Natural killer cell (primary cell): ENCODE measurements at regions not wholly inside any gene's neighbourhood (a gene's known extent, or its start where the extent isn't known, plus 50 kb on each side); places are given as distances from the start of the nearest gene placed in this dataset.

ENCODE experiments used
- ATAC-seq, 3 donors: fragments of 150-1000 bp in 2 of 3; fragments of 200-7000 bp in 1 of 3; cut with Tn5 transposase; 1 replicate in 1 of 3; 2 replicates in 2 of 3; pipeline ENCODE4 v1.10.0; 2021; ENCODE audit warnings: mild to moderate bottlenecking in 2 of 3, moderate library complexity in 2 of 3
- DNase-seq, 2 donors: peaks; one replicate each; pipeline versions ENCODE4 v3.0.0 to v3.0.0-alpha.2; 2013 to 2021; ENCODE audit warnings: mixed read lengths in 1 of 2
- H3K27ac ChIP-seq: one replicate; pipeline ENCODE4 v1.5.1; 2013; ENCODE audit warnings: mild to moderate bottlenecking, low read length
- H3K27me3 ChIP-seq: one replicate; pipeline ENCODE4 v1.6.1; 2013; ENCODE audit warnings: low read length; ENCODE audit not compliant: control insufficient read depth, insufficient read depth
- H3K36me3 ChIP-seq: one replicate; pipeline ENCODE4 v1.6.1; 2013; ENCODE audit warnings: low read length; ENCODE audit not compliant: control insufficient read depth, insufficient read depth
- H3K4me1 ChIP-seq: one replicate; pipeline ENCODE4 v1.6.1; 2013; ENCODE audit warnings: low read length; ENCODE audit not compliant: control insufficient read depth, insufficient read depth
- H3K4me3 ChIP-seq: one replicate; pipeline ENCODE4 v1.5.1; 2013; ENCODE audit warnings: low read length
- H3K9me3 ChIP-seq: one replicate; pipeline ENCODE4 v1.6.1; 2013; ENCODE audit warnings: low read length; ENCODE audit not compliant: control insufficient read depth, insufficient read depth
- H3K27ac Mint-ChIP-seq, 2 donors: one replicate each; pipeline ENCODE4 v1.8.0; 2022; ENCODE audit warnings: mild to moderate bottlenecking in 2 of 2, mixed read lengths in 2 of 2, moderate library complexity in 1 of 2
- H3K27me3 Mint-ChIP-seq, 2 donors: one replicate each; pipeline ENCODE4 v1.8.0; 2022; ENCODE audit warnings: low read depth in 2 of 2, mixed read lengths in 2 of 2
- H3K36me3 Mint-ChIP-seq: one replicate; pipeline ENCODE4 v1.8.0; 2022; ENCODE audit warnings: mixed read lengths
- H3K4me1 Mint-ChIP-seq, 2 donors: one replicate each; pipeline ENCODE4 v1.8.0; 2022; ENCODE audit warnings: mixed read lengths in 2 of 2
- H3K4me3 Mint-ChIP-seq: one replicate; pipeline ENCODE4 v1.8.0; 2022; ENCODE audit warnings: mild to moderate bottlenecking, moderate library complexity, mixed read lengths
- H3K9me3 Mint-ChIP-seq, 2 donors: one replicate each; pipeline ENCODE4 v1.8.0; 2022; ENCODE audit warnings: mixed read lengths in 2 of 2
- WGBS: methylation state at CpG from one replicate; pipeline ENCODE4 v1.1.7; 2013; ENCODE audit warnings: missing lambda C conversion rate; ENCODE audit not compliant: insufficient coverage; 5-methylcytosine and 5-hydroxymethylcytosine counted together
- intact Hi-C: fragments of 100-400 bp; cut with micrococcal nuclease; formaldehyde crosslinking; loops from one replicate; pipeline ENCODE4 v1.14.2; 2022
- TF ChIP-seq, protein P1 (sequence below): fragments of 200-600 bp; IDR thresholded peaks from one replicate; pipeline ENCODE4 v1.8.0; 2022; ENCODE audit warnings: antibody characterized with exemption

DNA sequence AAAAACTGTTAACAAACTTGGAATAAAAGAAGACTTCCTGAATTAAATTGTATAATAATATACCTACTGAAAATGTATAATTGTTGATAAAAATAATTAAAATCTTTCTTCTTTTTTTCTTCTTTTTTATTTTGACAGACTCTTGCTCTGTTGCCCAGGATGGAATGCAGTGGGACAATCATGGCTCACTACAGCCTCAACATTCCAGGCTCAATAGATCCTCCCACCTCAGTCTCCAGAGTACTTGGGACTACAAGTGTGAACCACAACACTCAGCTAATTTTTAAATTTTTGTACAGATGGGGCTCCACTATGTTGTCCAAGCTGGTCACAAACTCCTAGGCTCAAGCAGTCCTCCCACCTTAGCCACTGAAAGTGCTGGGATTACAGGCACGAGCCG lies 1063.8 kb upstream of the CNTN5 start:
- Mint-ChIP-seq H3K36me3 (no peaks in the 10 kb centered on the region), H3K9me3 (peaks cover 13 to 35% of the 10 kb centered on the region in 2 donors), H3K4me1 (no peaks in the 10 kb centered on the region), H3K27me3 (no peaks in the 10 kb centered on the region), H3K27ac (no peak overlapping the region), H3K4me3 (no peak overlapping the region)
- no peaks in the 10 kb centered on the region for H3K9me3 ChIP-seq
- DNase-seq, result no peak
- ATAC-seq, result no peak
- no peak overlapping the region for H3K4me3 ChIP-seq
- TF ChIP-seq, protein P1, sequence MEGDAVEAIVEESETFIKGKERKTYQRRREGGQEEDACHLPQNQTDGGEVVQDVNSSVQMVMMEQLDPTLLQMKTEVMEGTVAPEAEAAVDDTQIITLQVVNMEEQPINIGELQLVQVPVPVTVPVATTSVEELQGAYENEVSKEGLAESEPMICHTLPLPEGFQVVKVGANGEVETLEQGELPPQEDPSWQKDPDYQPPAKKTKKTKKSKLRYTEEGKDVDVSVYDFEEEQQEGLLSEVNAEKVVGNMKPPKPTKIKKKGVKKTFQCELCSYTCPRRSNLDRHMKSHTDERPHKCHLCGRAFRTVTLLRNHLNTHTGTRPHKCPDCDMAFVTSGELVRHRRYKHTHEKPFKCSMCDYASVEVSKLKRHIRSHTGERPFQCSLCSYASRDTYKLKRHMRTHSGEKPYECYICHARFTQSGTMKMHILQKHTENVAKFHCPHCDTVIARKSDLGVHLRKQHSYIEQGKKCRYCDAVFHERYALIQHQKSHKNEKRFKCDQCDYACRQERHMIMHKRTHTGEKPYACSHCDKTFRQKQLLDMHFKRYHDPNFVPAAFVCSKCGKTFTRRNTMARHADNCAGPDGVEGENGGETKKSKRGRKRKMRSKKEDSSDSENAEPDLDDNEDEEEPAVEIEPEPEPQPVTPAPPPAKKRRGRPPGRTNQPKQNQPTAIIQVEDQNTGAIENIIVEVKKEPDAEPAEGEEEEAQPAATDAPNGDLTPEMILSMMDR, result no peak
- H3K36me3 ChIP-seq, result no peaks in the 10 kb centered on the region
- H3K4me1 ChIP-seq, result no peaks in the 10 kb centered on the region
- WGBS, result 83% methylated on average over 1 of the region's 2 CpGs
- no peak overlapping the region for H3K27ac ChIP-seq
- intact Hi-C loops, result no loop called here
- H3K27me3 ChIP-seq, result no peaks in the 10 kb centered on the region

DNA sequence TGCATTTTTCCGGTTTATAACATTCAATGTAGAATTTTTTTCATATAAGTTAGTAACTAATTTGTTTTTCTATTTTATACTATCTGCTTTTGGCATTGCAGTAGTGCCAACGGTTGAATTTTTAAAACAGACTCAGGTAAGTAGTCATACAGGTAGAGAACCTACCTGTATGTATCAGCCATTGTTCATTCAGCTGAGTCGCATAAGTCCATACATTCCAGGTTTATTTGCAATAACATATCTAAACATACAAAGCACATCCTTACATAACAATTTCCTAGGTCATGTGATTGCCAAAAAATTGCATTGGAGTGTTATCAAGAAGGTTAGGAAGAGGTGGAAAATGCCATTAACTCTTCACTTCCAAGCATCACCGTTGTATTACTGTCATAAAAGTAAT lies 1059.3 kb upstream of the CNTN5 start:
- no peak overlapping the region for H3K4me3 Mint-ChIP-seq
- WGBS, result 86% methylated on average over 2 of the region's 4 CpGs

DNA sequence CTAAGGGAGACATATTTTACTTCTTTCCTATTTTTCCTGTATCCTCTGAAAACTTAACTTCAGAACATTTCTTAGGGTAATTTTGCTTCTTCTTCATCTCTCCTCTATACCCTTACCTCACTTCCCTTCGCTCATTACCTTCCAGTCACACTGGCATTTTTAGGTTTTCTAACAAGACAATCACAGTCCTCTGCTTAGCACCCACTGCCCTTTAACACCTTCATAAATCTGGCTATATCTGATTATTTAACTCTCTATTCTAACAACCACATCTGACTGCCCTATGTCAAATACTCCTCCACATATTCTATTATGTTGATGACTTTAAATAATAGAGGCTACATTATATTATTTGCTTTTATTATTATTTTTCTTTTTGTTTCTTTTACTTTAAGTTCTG lies 1058.0 kb upstream of the CNTN5 start:
- DNase-seq, result no peak
- no peaks in the 10 kb centered on the region for H3K4me1 Mint-ChIP-seq
- no peaks in the 10 kb centered on the region for H3K27me3 Mint-ChIP-seq
- WGBS, result 86% methylated on average over 1 of the region's 1 CpG
- Histone ChIP-seq H3K36me3 (no peaks in the 10 kb centered on the region), H3K9me3 (peaks cover 5% of the 10 kb centered on the region), H3K4me3 (no peak overlapping the region), H3K27ac (no peak overlapping the region), H3K4me1 (no peaks in the 10 kb centered on the region), H3K27me3 (no peaks in the 10 kb centered on the region)
- H3K27ac Mint-ChIP-seq, result no peak overlapping the region
- TF ChIP-seq, protein P1, result no peak
- ATAC-seq, result no peak
- H3K4me3 Mint-ChIP-seq, result no peak overlapping the region
- peaks cover 17 to 26% of the 10 kb centered on the region in 2 donors for H3K9me3 Mint-ChIP-seq
- no peaks in the 10 kb centered on the region for H3K36me3 Mint-ChIP-seq
- intact Hi-C loops, result no loop called here

More for the DNA sequence above, 1059.3 kb upstream of the CNTN5 start:
- H3K27me3 ChIP-seq, result no peaks in the 10 kb centered on the region
- H3K4me1 Mint-ChIP-seq, result no peaks in the 10 kb centered on the region
- ATAC-seq (no peak), DNase-seq (no peak)
- intact Hi-C loops, result no loop called here
- no peaks in the 10 kb centered on the region for H3K36me3 Mint-ChIP-seq
- peaks cover 17 to 29% of the 10 kb centered on the region in 2 donors for H3K9me3 Mint-ChIP-seq
- H3K4me3 ChIP-seq, result no peak overlapping the region
- H3K27ac ChIP-seq, result no peak overlapping the region
- TF ChIP-seq, protein P1, result no peak
- no peaks in the 10 kb centered on the region for H3K27me3 Mint-ChIP-seq
- H3K4me1 ChIP-seq, result no peaks in the 10 kb centered on the region
- H3K9me3 ChIP-seq, result peaks cover 5% of the 10 kb centered on the region
- H3K27ac Mint-ChIP-seq, result no peak overlapping the region
- no peaks in the 10 kb centered on the region for H3K36me3 ChIP-seq

DNA sequence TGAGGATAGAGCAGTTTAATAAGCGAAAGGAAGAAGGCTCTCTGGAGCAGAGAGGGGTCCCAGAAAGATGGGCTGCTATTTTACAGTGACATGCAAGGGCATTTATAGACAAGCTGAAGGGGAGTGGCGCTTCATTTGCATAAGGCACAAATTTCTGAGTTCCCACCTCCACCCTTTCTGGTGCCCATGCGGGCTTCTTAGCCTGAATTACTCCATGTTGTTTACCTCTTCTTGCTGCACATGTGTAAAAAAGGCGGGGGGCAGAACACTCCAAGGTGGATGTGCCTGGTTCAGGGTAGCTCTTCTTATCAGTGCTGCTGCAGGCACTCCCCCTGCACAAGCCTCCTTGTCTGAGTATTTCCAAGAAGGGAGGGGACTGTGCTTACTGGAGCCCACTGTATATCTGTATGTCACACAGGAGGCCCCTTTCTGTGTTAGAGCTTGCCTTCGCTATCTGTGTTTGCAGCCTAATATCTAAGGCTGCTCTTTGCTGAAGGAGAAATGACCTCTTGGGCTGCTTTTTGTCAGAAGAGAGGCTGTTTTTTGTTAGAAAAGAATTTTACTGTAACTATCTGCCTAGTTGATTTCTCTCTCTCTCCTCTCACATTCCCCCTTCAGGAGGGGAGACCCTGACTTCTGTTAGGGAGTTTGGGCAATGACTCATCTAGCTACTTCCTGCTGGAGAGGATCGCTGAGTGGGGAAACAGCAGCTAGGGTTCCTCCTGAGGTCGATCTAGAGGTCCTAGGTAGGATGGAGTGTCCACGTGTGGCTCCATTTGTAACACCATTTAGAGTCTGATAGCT lies 1057.0 kb upstream of the CNTN5 start:
- no peaks in the 10 kb centered on the region for H3K36me3 ChIP-seq
- no peaks in the 10 kb centered on the region for H3K27me3 ChIP-seq
- Mint-ChIP-seq H3K4me1 (no peaks in the 10 kb centered on the region), H3K27ac (no peak overlapping the region), H3K4me3 (no peak overlapping the region), H3K9me3 (peaks cover 15 to 24% of the 10 kb centered on the region in 2 donors), H3K36me3 (no peaks in the 10 kb centered on the region), H3K27me3 (no peaks in the 10 kb centered on the region)
- ATAC-seq (no peak), DNase-seq (no peak)
- TF ChIP-seq, protein P1, result no peak
- no peak overlapping the region for H3K4me3 ChIP-seq
- no peaks in the 10 kb centered on the region for H3K4me1 ChIP-seq
- intact Hi-C loops, result no loop called here
- H3K9me3 ChIP-seq, result peaks cover 13% of the 10 kb centered on the region
- 78% methylated on average over 8 of the region's 8 CpGs for WGBS
- no peak overlapping the region for H3K27ac ChIP-seq
